ENCODE measurements at regions not wholly inside any gene's neighbourhood (a gene's known extent, or its start where the extent isn't known, plus 50 kb on each side); places are given as distances from the start of the nearest gene placed in this dataset.

GRCh38 chr5:27818888-27819287 is 780.5 kb upstream of the CDH9 start:
- TF ChIP-seq POLR2A (IDR thresholded peaks at IDR 0.05; ENCODE audit: low read depth, low read length), result no peak
- no peak for TF ChIP-seq JUN (IDR thresholded peaks at IDR 0.05; ENCODE audit: borderline replicate concordance, insufficient read depth, insufficient read length, low read depth)
- TF ChIP-seq CTCF (IDR thresholded peaks at IDR 0.05; ENCODE audit: extremely low read depth in 1 of 2, insufficient read depth in 1 of 2, low read depth in 1 of 2, low read length in 2 of 2), result no peak
- no peak for TF ChIP-seq GATA2 (IDR thresholded peaks at IDR 0.05; ENCODE audit: insufficient read depth, insufficient read length, low read depth, low read length)
- no peak for TF ChIP-seq EZH2 (IDR thresholded peaks at IDR 0.05; ENCODE audit: borderline replicate concordance, low read depth, low read length, severe bottlenecking)
- no peak for TF ChIP-seq POLR2AphosphoS5 (IDR thresholded peaks at IDR 0.05; ENCODE audit: insufficient read depth, low read depth, low read length)
- no peak for TF ChIP-seq MAX (IDR thresholded peaks at IDR 0.05; ENCODE audit: insufficient read depth, insufficient read length)
- no peak for TF ChIP-seq MYC (IDR thresholded peaks at IDR 0.05; ENCODE audit: low read depth, low read length)

Data from endothelial cell of umbilical vein (primary cell).